GM12875 (cell line): ENCODE measurements at regions not wholly inside any gene's neighbourhood (a gene's known extent, or its start where the extent isn't known, plus 50 kb on each side); places are given as distances from the start of the nearest gene placed in this dataset.
"Not testable (repeated sequence)": the region's sequence is repeated elsewhere in the genome, so short reads cannot be mapped to it uniquely, and the experiment has no call there.

Experiments used
- H3K4me3 ChIP-seq: one replicate; pipeline ENCODE4 v1.5.1; 2011; ENCODE audit warnings: low read depth, low read length, control low read depth
- CTCF ChIP-seq: IDR thresholded peaks from 2 replicates; pipeline ENCODE4 v1.5.1; 2011; ENCODE audit warnings: low read depth, mild to moderate bottlenecking, control low read depth, inconsistent platforms, low read length, moderate library complexity, borderline replicate concordance; ENCODE audit not compliant: insufficient read depth

- no peak overlapping the region for H3K4me3 ChIP-seq
- TF ChIP-seq CTCF = no peak
These were observed 302.8 kb upstream of the MDFIC2 start for GRCh38 chr3:70615286-70615685.

- no peak overlapping the region for H3K4me3 ChIP-seq
- no peak for TF ChIP-seq CTCF
These were observed 301.7 kb upstream of the MDFIC2 start for GRCh38 chr3:70614111-70614510.

- no peak overlapping the region for H3K4me3 ChIP-seq
- TF ChIP-seq CTCF = no peak
These were observed 300.5 kb upstream of the MDFIC2 start for GRCh38 chr3:70612920-70613319.

- not testable (repeated sequence) for H3K4me3 ChIP-seq
These were observed 299.3 kb upstream of the MDFIC2 start for GRCh38 chr3:70611667-70612277.

GRCh38 chr3:70608434-70608833 is 296.0 kb upstream of the MDFIC2 start:
- TF ChIP-seq CTCF = no peak
- no peak overlapping the region for H3K4me3 ChIP-seq

- H3K4me3 ChIP-seq = no peak overlapping the region
- no peak for TF ChIP-seq CTCF
These were observed 295.0 kb upstream of the MDFIC2 start for GRCh38 chr3:70607469-70607868.

- no peak overlapping the region for H3K4me3 ChIP-seq
- no peak for TF ChIP-seq CTCF
These were observed 293.6 kb upstream of the MDFIC2 start for GRCh38 chr3:70606018-70606417.

- TF ChIP-seq CTCF = no peak
- H3K4me3 ChIP-seq = no peak overlapping the region
These were observed 290.7 kb upstream of the MDFIC2 start for GRCh38 chr3:70603103-70603502.
